GM12873 (cell line): ENCODE measurements at regions not wholly inside any gene's neighbourhood (a gene's known extent, or its start where the extent isn't known, plus 50 kb on each side); places are given as distances from the start of the nearest gene placed in this dataset.

Experiments
- CTCF ChIP-seq: IDR thresholded peaks from 2 replicates; pipeline ENCODE4 v1.5.1; 2012; ENCODE audit warnings: low read depth, mild to moderate bottlenecking, moderate library complexity, low read length, control low read depth; ENCODE audit not compliant: insufficient read depth; ENCODE audit errors: missing control alignments

GRCh38 chr5:82670692-82671091, 392.5 kb upstream of the RPS23 start:
- no peak for TF ChIP-seq CTCF

- TF ChIP-seq CTCF = no peak
Measured at GRCh38 chr5:82669720-82670119, 391.6 kb upstream of the RPS23 start.

- TF ChIP-seq CTCF = no peak
Measured at GRCh38 chr5:82666312-82666711, 388.2 kb upstream of the RPS23 start.

- TF ChIP-seq CTCF = no peak
Measured at GRCh38 chr5:82664732-82665131, 386.6 kb upstream of the RPS23 start.

GRCh38 chr5:82663225-82663624, 385.1 kb upstream of the RPS23 start:
- no peak for TF ChIP-seq CTCF

GRCh38 chr5:82662340-82662739, 384.2 kb upstream of the RPS23 start:
- no peak for TF ChIP-seq CTCF

- TF ChIP-seq CTCF = no peak
Measured at GRCh38 chr5:82661933-82662332, 383.8 kb upstream of the RPS23 start.

GRCh38 chr5:82661462-82661861, 383.3 kb upstream of the RPS23 start:
- no peak for TF ChIP-seq CTCF
